Dedifferentiated amniotic fluid mesenchymal stem cell (primary cell): ENCODE measurements at regions not wholly inside any gene's neighbourhood (a gene's known extent, or its start where the extent isn't known, plus 50 kb on each side); places are given as distances from the start of the nearest gene placed in this dataset.

Source experiments
- DNase-seq: peaks from one replicate; pipeline ENCODE4 v3.0.0-alpha.2; 2016; ENCODE audit errors: extremely low spot score

GRCh38 chr16:64171632-64172031, 950.2 kb downstream of the CDH11 start:
- no peak for DNase-seq

GRCh38 chr16:64168371-64168770, 953.5 kb downstream of the CDH11 start:
- no peak for DNase-seq

- no peak for DNase-seq
These were observed 953.9 kb downstream of the CDH11 start for GRCh38 chr16:64167936-64168335.

GRCh38 chr16:64165368-64165767, 956.5 kb downstream of the CDH11 start:
- DNase-seq, result no peak

GRCh38 chr16:64162613-64163375, 959.1 kb downstream of the CDH11 start:
- no peak for DNase-seq

GRCh38 chr16:64159976-64160375, 961.9 kb downstream of the CDH11 start:
- DNase-seq, result no peak

GRCh38 chr16:64158941-64159588, 962.8 kb downstream of the CDH11 start:
- no peak for DNase-seq

- DNase-seq, result no peak
These were observed 968.1 kb downstream of the CDH11 start for GRCh38 chr16:64153718-64154117.

- DNase-seq, result no peak
These were observed 969.7 kb downstream of the CDH11 start for GRCh38 chr16:64151990-64152767.

- DNase-seq, result no peak
These were observed 971.7 kb downstream of the CDH11 start for GRCh38 chr16:64150193-64150592.

GRCh38 chr16:64149756-64150155, 972.1 kb downstream of the CDH11 start:
- no peak for DNase-seq

- DNase-seq, result no peak
These were observed 973.5 kb downstream of the CDH11 start for GRCh38 chr16:64148356-64148755.

GRCh38 chr16:64147941-64148340, 973.9 kb downstream of the CDH11 start:
- DNase-seq, result no peak

GRCh38 chr16:64144617-64145016, 977.2 kb downstream of the CDH11 start:
- peak; percentile 32 for DNase-seq

- DNase-seq, result no peak
These were observed 983.2 kb downstream of the CDH11 start for GRCh38 chr16:64138621-64139020.

GRCh38 chr16:64138006-64138405, 983.9 kb downstream of the CDH11 start:
- no peak for DNase-seq

- no peak for DNase-seq
These were observed 985.1 kb downstream of the CDH11 start for GRCh38 chr16:64136743-64137142.

GRCh38 chr16:64136314-64136713, 985.5 kb downstream of the CDH11 start:
- DNase-seq, result no peak

GRCh38 chr16:64133366-64133765, 988.5 kb downstream of the CDH11 start:
- no peak for DNase-seq

GRCh38 chr16:64132759-64133361, 989.0 kb downstream of the CDH11 start:
- no peak for DNase-seq

GRCh38 chr16:64132190-64132589, 989.7 kb downstream of the CDH11 start:
- no peak for DNase-seq

- no peak for DNase-seq
These were observed 990.4 kb downstream of the CDH11 start for GRCh38 chr16:64131423-64131822.
